HepG2 (cell line): ENCODE measurements at regions not wholly inside any gene's neighbourhood (a gene's known extent, or its start where the extent isn't known, plus 50 kb on each side); places are given as distances from the start of the nearest gene placed in this dataset.

Experiments used
- ATAC-seq: fragments of 200-7000 bp; cut with Tn5 transposase; 3 replicates; pipeline ENCODE4 v1.9.1; 2020; ENCODE audit warnings: mild to moderate bottlenecking, moderate library complexity
- BruUV-seq: library from RNA; stranded (reverse); fragments of 400-500 nt; replicated peaks from 2 replicates; lab custom pipeline; 2021; lab: Mats Ljungman, UMichigan
- CTCF ChIA-PET: fragments of 300-600 bp; formaldehyde crosslinking; extraction: SDS; loops from one replicate; lab custom pipeline; 2021; ENCODE audit warnings: low total read pairs, inconsistent platforms, low intra/inter-chr PET ratio; lab: Yijun Ruan, JAX
- POLR2A ChIA-PET: fragments of 350-600 bp; sonication (Branson Sonifier 250); formaldehyde crosslinking; loops from one replicate; lab custom pipeline; 2020; ENCODE audit warnings: antibody characterized with exemption, inconsistent platforms; lab: Yijun Ruan, JAX
- DNase-seq: peaks from one replicate; pipeline ENCODE4 v3.0.0-alpha.2; 2015; ENCODE audit warnings: low spot score
- FAIRE-seq: peaks from 3 replicates; lab custom pipeline; 2011; peaks lifted over from hg19 to GRCh38; lab: Jason Lieb, UNC
- H2AFZ ChIP-seq: one replicate; pipeline ENCODE4 v1.6.1; 2011; ENCODE audit warnings: low read length, inconsistent platforms
- H3K27ac ChIP-seq: fragments of 300-600 bp; 3 replicates; pipeline ENCODE4 v1.8.0; 2011; ENCODE audit warnings: mixed run types, mild to moderate bottlenecking, mixed read lengths, low read length, inconsistent platforms; ENCODE audit not compliant: insufficient read depth; ENCODE audit errors: extremely low read length
- H3K27me3 ChIP-seq, 2 experiments: fragments of 200-600 bp in 1 of 2; 2 replicates in 1 of 2; 3 replicates in 1 of 2; pipeline versions ENCODE4 v1.6.0 to v1.8.0; 2011; ENCODE audit warnings: low read length in 2 of 2, mild to moderate bottlenecking in 2 of 2, moderate library complexity in 2 of 2, inconsistent platforms in 1 of 2; ENCODE audit not compliant: insufficient read depth in 2 of 2, control insufficient read depth in 1 of 2
- H3K36me3 ChIP-seq, 2 experiments: fragments of 200-600 bp in 1 of 2; replicated peaks in 1 of 2; 2 replicates in 1 of 2; 3 replicates in 1 of 2; pipeline versions ENCODE4 v1.5.1 to v1.8.0; 2011; ENCODE audit warnings: low read length in 2 of 2, inconsistent platforms in 1 of 2; ENCODE audit not compliant: insufficient read depth in 2 of 2, control insufficient read depth in 1 of 2
- H3K4me1 ChIP-seq: 2 replicates; pipeline ENCODE4 v1.5.1; 2012; ENCODE audit warnings: low read length, inconsistent platforms; ENCODE audit not compliant: insufficient read depth
- H3K4me2 ChIP-seq: 2 replicates; pipeline ENCODE4 v1.6.0; 2011; ENCODE audit warnings: low read depth, low read length, inconsistent platforms
- H3K4me3 ChIP-seq, 3 experiments: fragments of 200-600 bp in 1 of 3; sonication (generic), shearing (Covaris generic) in 1 of 3; replicated peaks in 1 of 3; 2 replicates each; pipeline ENCODE4 v1.5.1; 2011 to 2016; ENCODE audit warnings: low read length in 3 of 3, inconsistent platforms in 2 of 3, low read depth in 2 of 3, mild to moderate bottlenecking in 2 of 3, control low read depth in 1 of 3, mixed read lengths in 1 of 3; ENCODE audit not compliant: insufficient read depth in 1 of 3
- H3K79me2 ChIP-seq: one replicate; pipeline ENCODE4 v1.6.1; 2011; ENCODE audit warnings: low read length, inconsistent platforms; ENCODE audit not compliant: insufficient read depth
- H3K9ac ChIP-seq: 2 replicates; pipeline ENCODE4 v1.6.0; 2011; ENCODE audit warnings: mild to moderate bottlenecking, low read depth, low read length, inconsistent platforms; ENCODE audit not compliant: insufficient read depth
- H3K9me3 ChIP-seq: 2 replicates; pipeline ENCODE4 v1.5.1; 2012; ENCODE audit warnings: mild to moderate bottlenecking, low read length
- H4K20me1 ChIP-seq: 2 replicates; pipeline ENCODE4 v1.6.0; 2011; ENCODE audit warnings: inconsistent platforms, mild to moderate bottlenecking, low read length, moderate library complexity; ENCODE audit not compliant: insufficient read depth
- AHR ChIP-seq: IDR thresholded peaks from 2 replicates; pipeline ENCODE4 v1.6.1; 2018; ENCODE audit warnings: missing genetic modification reagents, missing compliant biosample characterization
- ELF3 ChIP-seq: IDR thresholded peaks from 2 replicates; pipeline ENCODE4 v1.6.1; 2016; ENCODE audit warnings: missing genetic modification reagents, missing compliant biosample characterization
- HMGA1 ChIP-seq: sonication (generic); formaldehyde crosslinking; conservative IDR thresholded peaks from 2 replicates; pipeline ENCODE4 v1.4.0; 2020; ENCODE audit warnings: missing genetic modification reagents
- HNRNPK ChIP-seq: fragments of 200-400 bp; formaldehyde crosslinking; IDR thresholded peaks from 2 replicates; pipeline ENCODE4 v1.6.1; 2018; ENCODE audit warnings: low read length, low read depth, moderate library complexity, mild to moderate bottlenecking; ENCODE audit not compliant: poor library complexity, severe bottlenecking
- NCOA1 ChIP-seq: sonication (generic); formaldehyde crosslinking; IDR thresholded peaks from 2 replicates; pipeline ENCODE4 v1.9.0; 2021; ENCODE audit warnings: missing genetic modification reagents
- PTBP1 ChIP-seq: fragments of 200-400 bp; formaldehyde crosslinking; IDR thresholded peaks from 2 replicates; pipeline ENCODE4 v1.6.1; 2018; ENCODE audit warnings: low read length, low read depth; ENCODE audit not compliant: poor library complexity, severe bottlenecking
- SOX13 ChIP-seq, 3 experiments: fragments of 450-650 bp in 1 of 3; sonication (generic) in 1 of 3; formaldehyde crosslinking in 1 of 3; IDR thresholded peaks in 2 of 3; conservative IDR thresholded peaks in 1 of 3; 2 replicates each; pipeline versions ENCODE4 v1.5.0 to v1.6.1; 2016 to 2020; ENCODE audit warnings: antibody characterized with exemption in 1 of 3, mild to moderate bottlenecking in 1 of 3, missing compliant biosample characterization in 1 of 3, missing genetic modification reagents in 1 of 3, moderate library complexity in 1 of 3
- TEAD3 ChIP-seq: optimal IDR thresholded peaks from 2 replicates; pipeline ENCODE3; 2016; ENCODE audit warnings: borderline replicate concordance
- ZNF17 ChIP-seq: sonication (generic); formaldehyde crosslinking; IDR thresholded peaks from 2 replicates; pipeline ENCODE4 v1.5.0; 2020; ENCODE audit warnings: mild to moderate bottlenecking, missing genetic modification reagents
- ZNF235 ChIP-seq: sonication (generic); formaldehyde crosslinking; IDR thresholded peaks from 2 replicates; pipeline ENCODE4 v1.8.1; 2023; ENCODE audit warnings: mild to moderate bottlenecking, missing genetic modification reagents, borderline replicate concordance
- ZNF775 ChIP-seq: sonication (generic); formaldehyde crosslinking; IDR thresholded peaks from 2 replicates; pipeline ENCODE4 v1.4.0; 2020; ENCODE audit warnings: missing genetic modification reagents, mild to moderate bottlenecking, moderate library complexity, borderline replicate concordance
- WGBS: methylation state at CpG from one replicate; pipeline ENCODE4 v1.1.6; 2017; ENCODE audit warnings: low lambda C conversion rate; 5-methylcytosine and 5-hydroxymethylcytosine counted together
- in situ Hi-C: cut with HindIII; loops from 2 replicates; pipeline ENCODE4 v1.10.0; 2017; ENCODE audit warnings: low pct_unique_long_range_greater_than_20kb; ENCODE audit not compliant: extremely low pct_ligation_motif_present
- intact Hi-C: fragments of 100-400 bp; cut with micrococcal nuclease; formaldehyde crosslinking; loops from one replicate; pipeline ENCODE4 v1.10.0; 2022; ENCODE audit not compliant: unreplicated experiment
- TF ChIP-seq, protein P1 (sequence below): fragments of 450-650 bp; IDR thresholded peaks from 2 replicates; pipeline ENCODE4 v1.6.1; 2017; ENCODE audit warnings: mild to moderate bottlenecking
- TF ChIP-seq, protein P2 (sequence below): sonication (generic); formaldehyde crosslinking; IDR thresholded peaks from 2 replicates; pipeline ENCODE4 v1.9.0; 2022; ENCODE audit warnings: low read depth, missing genetic modification reagents
- TF ChIP-seq, protein P3 (sequence below): IDR thresholded peaks from 2 replicates; pipeline ENCODE4 v1.6.1; 2012; ENCODE audit warnings: inconsistent platforms

- H3K9ac ChIP-seq: no peak overlapping the region
- in situ Hi-C loops: no loop called here
- H3K79me2 ChIP-seq: no peaks in the 10 kb centered on the region
- no peaks in the 10 kb centered on the region for H4K20me1 ChIP-seq
- no peak overlapping the region for H3K4me3 ChIP-seq
- no peak for FAIRE-seq
- no peak for DNase-seq
- peaks cover 26% of the 10 kb centered on the region for H3K9me3 ChIP-seq
- WGBS: 46% methylated on average over 5 of the region's 5 CpGs
- no peak overlapping the region for H3K4me2 ChIP-seq
- no peak overlapping the region for H3K27ac ChIP-seq
- BruUV-seq: no TSS peak
- H2AFZ ChIP-seq: no peak overlapping the region
- no peaks in the 10 kb centered on the region for H3K4me1 ChIP-seq
- CTCF ChIA-PET: no interaction called here
- H3K27me3 ChIP-seq: no peaks in the 10 kb centered on the region; a peak in 1 of 5 replicates
- TF ChIP-seq TEAD3 (CRISPR knock-in tag) (no peak), ELF3 (CRISPR knock-in tag) (no peak), ZNF235 (CRISPR knock-in tag) (no peak), ZNF775 (CRISPR knock-in tag) (no peak), PTBP1 (no peak), HMGA1 (no peak), AHR (CRISPR knock-in tag) (no peak)
- ATAC-seq: no peak
- no peaks in the 10 kb centered on the region for H3K36me3 ChIP-seq
- intact Hi-C loops: no loop called here
- POLR2A ChIA-PET: no interaction called here
These were observed 230.7 kb upstream of the TMC3 start for GRCh38 chr15:81604713-81605112.

DNA sequence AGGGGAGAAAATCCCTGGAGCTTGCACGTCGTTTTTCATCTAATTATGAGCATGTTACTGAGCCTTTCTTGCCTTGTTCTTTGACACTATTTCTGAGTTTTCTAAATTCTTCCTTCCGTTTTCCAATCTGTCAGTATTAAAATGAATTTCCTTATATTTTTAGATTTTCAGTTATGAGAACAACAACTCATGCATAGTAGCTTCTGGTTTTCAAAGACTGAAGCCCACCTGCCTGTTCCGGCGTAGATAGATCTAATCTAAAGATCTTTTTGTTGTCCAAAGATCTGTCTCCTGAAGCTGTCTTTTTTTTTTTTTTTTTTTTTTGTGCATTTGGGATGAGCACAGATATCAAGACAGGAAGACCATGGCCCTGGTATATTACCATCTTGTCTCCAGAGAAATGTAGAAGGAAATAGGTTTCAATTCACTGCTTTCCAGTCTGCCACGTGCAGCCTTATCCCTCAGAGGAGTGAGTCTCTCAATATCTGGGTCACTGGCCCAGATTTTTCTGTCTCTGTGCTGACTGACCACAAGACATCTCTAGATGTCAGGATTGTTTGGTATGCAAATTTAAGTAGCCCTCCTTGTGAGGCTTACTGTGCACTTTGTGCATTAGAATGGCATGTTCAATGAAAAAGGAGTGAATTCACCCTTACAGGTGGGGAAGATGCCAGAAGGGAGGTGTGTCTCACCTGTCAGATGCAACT is 222.3 kb upstream of the TMC3 start:
- in situ Hi-C loops: no loop called here
- 15% methylated on average over 6 of the region's 6 CpGs for WGBS
- intact Hi-C loops: no loop called here
- TF ChIP-seq ZNF17 (CRISPR knock-in tag): no peak
- TF ChIP-seq, protein P1, sequence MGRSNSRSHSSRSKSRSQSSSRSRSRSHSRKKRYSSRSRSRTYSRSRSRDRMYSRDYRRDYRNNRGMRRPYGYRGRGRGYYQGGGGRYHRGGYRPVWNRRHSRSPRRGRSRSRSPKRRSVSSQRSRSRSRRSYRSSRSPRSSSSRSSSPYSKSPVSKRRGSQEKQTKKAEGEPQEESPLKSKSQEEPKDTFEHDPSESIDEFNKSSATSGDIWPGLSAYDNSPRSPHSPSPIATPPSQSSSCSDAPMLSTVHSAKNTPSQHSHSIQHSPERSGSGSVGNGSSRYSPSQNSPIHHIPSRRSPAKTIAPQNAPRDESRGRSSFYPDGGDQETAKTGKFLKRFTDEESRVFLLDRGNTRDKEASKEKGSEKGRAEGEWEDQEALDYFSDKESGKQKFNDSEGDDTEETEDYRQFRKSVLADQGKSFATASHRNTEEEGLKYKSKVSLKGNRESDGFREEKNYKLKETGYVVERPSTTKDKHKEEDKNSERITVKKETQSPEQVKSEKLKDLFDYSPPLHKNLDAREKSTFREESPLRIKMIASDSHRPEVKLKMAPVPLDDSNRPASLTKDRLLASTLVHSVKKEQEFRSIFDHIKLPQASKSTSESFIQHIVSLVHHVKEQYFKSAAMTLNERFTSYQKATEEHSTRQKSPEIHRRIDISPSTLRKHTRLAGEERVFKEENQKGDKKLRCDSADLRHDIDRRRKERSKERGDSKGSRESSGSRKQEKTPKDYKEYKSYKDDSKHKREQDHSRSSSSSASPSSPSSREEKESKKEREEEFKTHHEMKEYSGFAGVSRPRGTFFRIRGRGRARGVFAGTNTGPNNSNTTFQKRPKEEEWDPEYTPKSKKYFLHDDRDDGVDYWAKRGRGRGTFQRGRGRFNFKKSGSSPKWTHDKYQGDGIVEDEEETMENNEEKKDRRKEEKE: no peak
- TF ChIP-seq, protein P2, sequence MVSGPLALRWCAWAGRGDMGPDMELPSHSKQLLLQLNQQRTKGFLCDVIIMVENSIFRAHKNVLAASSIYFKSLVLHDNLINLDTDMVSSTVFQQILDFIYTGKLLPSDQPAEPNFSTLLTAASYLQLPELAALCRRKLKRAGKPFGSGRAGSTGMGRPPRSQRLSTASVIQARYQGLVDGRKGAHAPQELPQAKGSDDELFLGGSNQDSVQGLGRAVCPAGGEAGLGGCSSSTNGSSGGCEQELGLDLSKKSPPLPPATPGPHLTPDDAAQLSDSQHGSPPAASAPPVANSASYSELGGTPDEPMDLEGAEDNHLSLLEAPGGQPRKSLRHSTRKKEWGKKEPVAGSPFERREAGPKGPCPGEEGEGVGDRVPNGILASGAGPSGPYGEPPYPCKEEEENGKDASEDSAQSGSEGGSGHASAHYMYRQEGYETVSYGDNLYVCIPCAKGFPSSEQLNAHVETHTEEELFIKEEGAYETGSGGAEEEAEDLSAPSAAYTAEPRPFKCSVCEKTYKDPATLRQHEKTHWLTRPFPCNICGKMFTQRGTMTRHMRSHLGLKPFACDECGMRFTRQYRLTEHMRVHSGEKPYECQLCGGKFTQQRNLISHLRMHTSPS (CRISPR knock-in tag): no peak
- TF ChIP-seq, protein P3, sequence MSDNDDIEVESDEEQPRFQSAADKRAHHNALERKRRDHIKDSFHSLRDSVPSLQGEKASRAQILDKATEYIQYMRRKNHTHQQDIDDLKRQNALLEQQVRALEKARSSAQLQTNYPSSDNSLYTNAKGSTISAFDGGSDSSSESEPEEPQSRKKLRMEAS: no peak
- TF ChIP-seq NCOA1 (CRISPR knock-in tag): no peak
- no peak for TF ChIP-seq HNRNPK
- no peak for TF ChIP-seq SOX13 (IDR thresholded peaks at IDR 0.05)
- TF ChIP-seq SOX13 (CRISPR knock-in tag; conservative IDR thresholded peaks at IDR 0.05 in 1 of 2, IDR thresholded peaks at IDR 0.05 in 1 of 2): no peak

More for the DNA sequence above, 222.3 kb upstream of the TMC3 start:
- Histone ChIP-seq H3K79me2 (no peaks in the 10 kb centered on the region), H3K4me2 (no peak overlapping the region), H3K27ac (no peak overlapping the region), H3K4me1 (no peaks in the 10 kb centered on the region), H3K9me3 (peaks cover 26% of the 10 kb centered on the region), H3K9ac (no peak overlapping the region), H3K4me3 (no peak overlapping the region), H4K20me1 (no peaks in the 10 kb centered on the region), H3K36me3 (no peaks in the 10 kb centered on the region), H3K27me3 (no peaks in the 10 kb centered on the region), H2AFZ (no peak overlapping the region)
- no peak for DNase-seq
- CTCF ChIA-PET: no interaction called here
- no TSS peak for BruUV-seq
- FAIRE-seq: no peak
- ATAC-seq: no peak
- POLR2A ChIA-PET: no interaction called here
